Type B pancreatic cell (in vitro differentiated cells): ENCODE measurements at regions not wholly inside any gene's neighbourhood (a gene's known extent, or its start where the extent isn't known, plus 50 kb on each side); places are given as distances from the start of the nearest gene placed in this dataset.
A peak's percentile ranks its signal among the peaks of the same experiment; 100 is the strongest.

Source experiments
- DNase-seq: peaks from one replicate; pipeline ENCODE4 v3.0.0; 2021; ENCODE audit warnings: mixed read lengths; ENCODE audit not compliant: unreplicated experiment; ENCODE audit errors: extremely low spot score
- H3K27ac Mint-ChIP-seq: 2 replicates; pipeline ENCODE4 v1.8.0; 2021; ENCODE audit warnings: mild to moderate bottlenecking, mixed read lengths
- H3K27me3 Mint-ChIP-seq: 2 replicates; pipeline ENCODE4 v1.8.0; 2021; ENCODE audit warnings: mixed read lengths
- H3K36me3 Mint-ChIP-seq: 2 replicates; pipeline ENCODE4 v1.8.0; 2021; ENCODE audit warnings: mixed read lengths
- H3K4me1 Mint-ChIP-seq: one replicate; pipeline ENCODE4 v1.8.0; 2021; ENCODE audit warnings: mixed read lengths; ENCODE audit not compliant: unreplicated experiment
- H3K4me3 Mint-ChIP-seq: 2 replicates; pipeline ENCODE4 v1.8.0; 2021; ENCODE audit warnings: mild to moderate bottlenecking, mixed read lengths
- H3K9me3 Mint-ChIP-seq: 2 replicates; pipeline ENCODE4 v1.8.0; 2021; ENCODE audit warnings: mixed read lengths
- TF ChIP-seq, protein P1 (sequence below): fragments of 200-600 bp; sonication (generic); conservative IDR thresholded peaks from 2 replicates; pipeline ENCODE4 v1.5.0; 2021; ENCODE audit warnings: antibody characterized with exemption, mild to moderate bottlenecking

DNA sequence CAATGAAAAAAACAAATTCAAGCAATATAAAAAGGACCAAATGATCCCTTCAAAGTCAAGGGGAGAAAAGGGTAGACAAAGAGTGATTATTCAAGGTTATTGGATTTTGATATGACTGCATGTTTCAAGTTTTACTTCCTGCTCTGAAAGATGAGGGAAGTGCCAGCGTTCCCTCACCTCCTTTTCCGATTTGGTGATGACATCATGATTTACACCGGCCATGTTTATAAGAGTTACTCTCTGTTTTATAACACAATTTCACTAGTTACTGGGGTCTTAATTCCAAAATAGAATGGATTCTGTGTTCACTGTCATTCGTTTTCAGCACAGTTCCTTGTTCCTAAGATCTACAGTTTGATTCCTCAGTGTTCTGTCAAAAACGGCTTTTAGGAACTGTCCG is 60.5 kb upstream of the CPXM2 start:
- TF ChIP-seq, protein P1, sequence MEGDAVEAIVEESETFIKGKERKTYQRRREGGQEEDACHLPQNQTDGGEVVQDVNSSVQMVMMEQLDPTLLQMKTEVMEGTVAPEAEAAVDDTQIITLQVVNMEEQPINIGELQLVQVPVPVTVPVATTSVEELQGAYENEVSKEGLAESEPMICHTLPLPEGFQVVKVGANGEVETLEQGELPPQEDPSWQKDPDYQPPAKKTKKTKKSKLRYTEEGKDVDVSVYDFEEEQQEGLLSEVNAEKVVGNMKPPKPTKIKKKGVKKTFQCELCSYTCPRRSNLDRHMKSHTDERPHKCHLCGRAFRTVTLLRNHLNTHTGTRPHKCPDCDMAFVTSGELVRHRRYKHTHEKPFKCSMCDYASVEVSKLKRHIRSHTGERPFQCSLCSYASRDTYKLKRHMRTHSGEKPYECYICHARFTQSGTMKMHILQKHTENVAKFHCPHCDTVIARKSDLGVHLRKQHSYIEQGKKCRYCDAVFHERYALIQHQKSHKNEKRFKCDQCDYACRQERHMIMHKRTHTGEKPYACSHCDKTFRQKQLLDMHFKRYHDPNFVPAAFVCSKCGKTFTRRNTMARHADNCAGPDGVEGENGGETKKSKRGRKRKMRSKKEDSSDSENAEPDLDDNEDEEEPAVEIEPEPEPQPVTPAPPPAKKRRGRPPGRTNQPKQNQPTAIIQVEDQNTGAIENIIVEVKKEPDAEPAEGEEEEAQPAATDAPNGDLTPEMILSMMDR, result no peak
- Mint-ChIP-seq H3K27ac (no peak overlapping the region), H3K36me3 (no peaks in the 10 kb centered on the region), H3K27me3 (peaks cover 22% of the 10 kb centered on the region), H3K4me1 (no peaks in the 10 kb centered on the region), H3K9me3 (no peaks in the 10 kb centered on the region), H3K4me3 (no peak overlapping the region)
- no peak for DNase-seq

DNA sequence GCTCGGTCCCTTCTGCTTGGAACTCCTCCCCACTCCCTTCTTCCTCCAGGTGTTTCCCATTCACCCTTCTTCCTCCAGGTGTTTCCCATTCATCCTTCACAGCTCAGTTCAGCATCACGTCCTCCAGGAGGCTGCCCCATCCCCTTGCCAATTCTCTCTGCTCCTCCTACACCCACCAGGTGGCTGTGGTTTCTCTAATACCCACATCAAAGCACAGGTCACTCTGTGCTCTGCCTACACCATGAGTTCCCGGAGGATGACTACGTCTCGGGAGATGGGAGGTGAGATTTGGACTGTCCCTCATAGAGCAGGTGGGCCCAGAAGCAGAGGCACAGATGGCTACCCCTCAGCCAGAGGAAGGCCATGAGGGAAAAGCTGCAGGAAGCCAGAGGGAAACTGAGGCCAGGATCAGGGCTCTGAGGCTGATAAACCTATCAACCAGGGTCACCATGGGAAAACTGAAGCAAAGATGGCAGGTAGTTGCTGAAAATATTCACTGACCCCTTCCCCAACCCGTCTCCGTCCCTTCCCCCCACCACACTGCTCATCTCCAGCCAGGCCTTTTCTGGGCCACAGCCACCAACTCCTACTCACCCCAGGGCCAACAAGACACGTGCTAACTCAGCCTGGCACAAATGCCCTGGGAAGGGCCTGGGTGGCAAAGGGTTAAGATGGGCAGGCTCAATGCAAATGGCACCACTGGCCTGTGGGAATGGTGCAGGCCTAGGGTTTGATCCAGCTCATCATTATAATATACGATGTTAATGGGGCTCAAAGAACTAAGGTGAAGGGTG is 56.6 kb upstream of the CPXM2 start:
- peaks cover 4% of the 10 kb centered on the region for H3K9me3 Mint-ChIP-seq
- H3K27me3 Mint-ChIP-seq, result peaks cover 22% of the 10 kb centered on the region
- no peak overlapping the region for H3K27ac Mint-ChIP-seq
- TF ChIP-seq, protein P1, result no peak
- H3K36me3 Mint-ChIP-seq, result no peaks in the 10 kb centered on the region
- H3K4me3 Mint-ChIP-seq, result no peak overlapping the region
- H3K4me1 Mint-ChIP-seq, result peaks cover 12% of the 10 kb centered on the region
- no peak for DNase-seq

DNA sequence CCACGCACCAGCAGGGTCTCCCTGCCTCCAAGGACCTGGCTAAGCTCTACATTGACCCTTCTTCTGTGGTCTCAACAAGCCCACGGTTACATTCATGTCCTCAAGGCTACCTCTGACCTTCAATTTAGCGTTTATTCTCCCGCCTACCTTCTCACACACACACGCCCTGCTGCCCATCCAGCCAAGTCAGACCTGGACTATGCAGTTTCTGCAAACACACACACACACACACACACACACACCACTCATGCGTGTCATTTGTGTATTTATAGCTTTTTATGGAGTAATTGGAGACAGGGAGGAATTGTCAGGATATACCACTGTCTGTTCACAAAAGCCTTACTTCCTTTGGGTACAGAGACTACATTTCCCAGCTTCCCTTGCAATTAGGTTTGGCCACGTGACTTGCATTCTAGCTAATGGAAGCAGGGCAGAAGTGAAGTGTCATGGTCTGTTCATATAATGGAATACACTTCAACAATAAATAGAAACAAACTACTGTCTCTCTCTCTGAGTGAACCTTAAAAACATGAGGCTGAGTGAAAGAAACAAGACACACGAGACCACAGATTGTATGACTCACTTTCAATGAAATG is 53.8 kb upstream of the CPXM2 start:
- DNase-seq, result no peak
- peaks cover 10% of the 10 kb centered on the region for H3K27me3 Mint-ChIP-seq
- H3K9me3 Mint-ChIP-seq, result peaks cover 4% of the 10 kb centered on the region

DNA sequence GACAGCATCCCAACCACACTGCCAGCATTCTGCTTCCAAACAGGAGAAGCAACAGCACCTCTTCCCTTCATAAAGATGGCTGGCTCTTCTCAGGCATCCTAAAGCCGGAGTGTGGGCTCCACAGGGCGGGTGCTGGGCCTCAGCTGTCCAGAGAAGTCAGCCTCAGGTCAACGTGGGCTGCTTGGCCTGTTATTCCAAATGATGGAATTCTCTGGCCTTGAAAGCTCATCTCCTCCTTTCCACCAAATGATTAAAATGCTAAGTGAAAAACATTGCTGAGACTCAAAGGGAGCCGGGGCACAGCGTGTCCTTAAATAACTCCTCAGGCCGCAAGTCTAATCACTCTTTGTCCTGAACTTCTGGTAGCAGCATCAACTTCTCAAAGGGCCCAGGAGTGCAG is 53.1 kb upstream of the CPXM2 start:
- no peak for DNase-seq
- TF ChIP-seq, protein P1, result no peak
- H3K9me3 Mint-ChIP-seq, result peaks cover 4% of the 10 kb centered on the region
- no peak overlapping the region for H3K4me3 Mint-ChIP-seq
- H3K27ac Mint-ChIP-seq, result no peak overlapping the region
- H3K27me3 Mint-ChIP-seq, result peaks cover 7% of the 10 kb centered on the region
- no peaks in the 10 kb centered on the region for H3K36me3 Mint-ChIP-seq
- peaks cover 12% of the 10 kb centered on the region for H3K4me1 Mint-ChIP-seq

More for the DNA sequence above, 53.8 kb upstream of the CPXM2 start:
- Mint-ChIP-seq H3K4me1 (peaks cover 12% of the 10 kb centered on the region), H3K36me3 (no peaks in the 10 kb centered on the region), H3K27ac (peak overlapping the region; percentile 61), H3K4me3 (no peak overlapping the region)
- TF ChIP-seq, protein P1, result no peak

DNA sequence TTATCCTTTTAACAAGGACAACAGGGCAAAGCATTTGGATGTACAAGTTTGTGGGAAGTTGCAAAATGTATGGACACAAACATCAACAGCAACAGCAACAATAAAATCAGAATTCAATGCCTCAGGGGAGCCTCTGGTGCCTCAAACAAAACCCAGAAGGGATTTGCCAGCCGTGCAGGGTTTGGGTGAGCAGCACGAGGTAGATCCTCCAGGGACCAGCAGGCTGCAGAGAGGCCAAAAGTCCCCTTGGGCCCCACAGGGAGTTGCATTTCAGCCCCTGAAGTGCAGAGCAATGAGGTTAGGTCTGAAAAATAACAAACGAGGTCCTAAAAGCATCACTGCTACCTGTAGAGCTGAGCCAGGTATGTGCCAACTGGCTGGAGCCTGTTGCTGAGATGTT is 51.7 kb upstream of the CPXM2 start:
- Mint-ChIP-seq H3K27ac (no peak overlapping the region), H3K4me3 (no peak overlapping the region), H3K4me1 (peaks cover 12% of the 10 kb centered on the region), H3K27me3 (peaks cover 7% of the 10 kb centered on the region), H3K9me3 (peaks cover 4% of the 10 kb centered on the region), H3K36me3 (no peaks in the 10 kb centered on the region)
- TF ChIP-seq, protein P1, result no peak
- no peak for DNase-seq
